ENCODE measurements at regions not wholly inside any gene's neighbourhood (a gene's known extent, or its start where the extent isn't known, plus 50 kb on each side); places are given as distances from the start of the nearest gene placed in this dataset.

DNA sequence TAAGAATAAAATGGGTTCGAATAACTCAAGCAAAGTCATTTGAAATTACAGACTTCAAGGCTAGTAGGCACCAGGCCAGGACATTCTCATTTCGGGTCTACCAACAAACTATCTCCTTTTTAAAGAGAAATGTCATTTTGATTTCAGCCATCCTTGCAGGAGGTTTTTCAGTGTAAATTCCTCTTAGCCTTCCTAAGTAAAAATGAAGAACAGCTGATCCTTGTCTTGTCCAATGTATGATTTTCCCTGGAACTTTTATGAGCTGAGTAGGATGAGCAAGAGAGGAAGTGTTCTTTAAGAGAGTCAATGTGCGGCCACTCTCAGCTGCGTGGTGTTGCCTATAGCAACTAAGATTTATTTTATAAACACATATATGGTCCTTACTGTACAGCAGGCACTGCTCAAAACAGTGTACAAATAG lies 110.1 kb downstream of the PLCE1 start:
- H3K79me2 ChIP-seq (ENCODE audit: control insufficient read depth in 1 of 2, insufficient read depth in 2 of 2, low read length in 2 of 2) = no peaks in the 10 kb centered on the region
- H3K79me1 ChIP-seq (ENCODE audit: low read depth, low read length) = no peaks in the 10 kb centered on the region
- H3K23ac ChIP-seq (ENCODE audit: insufficient read length) = no peak overlapping the region
- H4K8ac ChIP-seq (ENCODE audit: extremely low read depth, insufficient read depth, low read length) = no peak overlapping the region
- no peak overlapping the region for H2BK20ac ChIP-seq (ENCODE audit: low read length)
- ChIA-PET POLR2A (ENCODE audit: partially characterized antibody) (no interaction called here), CTCF (ENCODE audit: partially characterized antibody) (interaction anchor here (1.6 kb wide), 1 partner anchor 282 kb away, joined by 4 read pairs; no protein-coding TSS in a partner anchor)
- no peak overlapping the region for H3K14ac ChIP-seq (ENCODE audit: insufficient read length)
- H4K5ac ChIP-seq (ENCODE audit: insufficient read length, low read depth, low read length) = no peak overlapping the region
- H3K27ac ChIP-seq (ENCODE audit: low read depth, low read length) = no peak overlapping the region
- H3K27me3 ChIP-seq (replicated peaks in 1 of 4; ENCODE audit: control insufficient read depth in 3 of 4, extremely low read depth in 1 of 4, insufficient read depth in 3 of 4, low read length in 3 of 4) = no peaks in the 10 kb centered on the region
- H2AK5ac ChIP-seq (ENCODE audit: low read depth, low read length) = no peak overlapping the region
- no peak overlapping the region for H2BK5ac ChIP-seq (ENCODE audit: low read depth, low read length)
- H3K9ac ChIP-seq (replicated peaks in 1 of 4; ENCODE audit: extremely low read depth in 1 of 4, low read depth in 3 of 4, low read length in 3 of 4) = no peak overlapping the region
- H2BK120ac ChIP-seq (replicated peaks; ENCODE audit: low read depth, low read length) = no peak overlapping the region
- H2AFZ ChIP-seq (ENCODE audit: low read length) = no peak overlapping the region
- no peak overlapping the region for H3K56ac ChIP-seq (replicated peaks; ENCODE audit: insufficient read length, low read depth, low read length)
- no peak overlapping the region for H2BK15ac ChIP-seq (ENCODE audit: low read length)
- no peak overlapping the region for H3K4me2 ChIP-seq (ENCODE audit: insufficient read depth in 1 of 2, low read depth in 2 of 2, low read length in 2 of 2)
- no peaks in the 10 kb centered on the region for H3K9me3 ChIP-seq (ENCODE audit: insufficient read depth in 2 of 2, low read depth in 1 of 2, low read length in 1 of 2)
- FAIRE-seq = no peak
- no peaks in the 10 kb centered on the region for H3K4me1 ChIP-seq (replicated peaks in 1 of 4; ENCODE audit: control insufficient read depth in 3 of 4, insufficient read depth in 4 of 4, low read length in 3 of 4)
- no peak overlapping the region for H4K91ac ChIP-seq (replicated peaks; ENCODE audit: insufficient read length, low read length)
- no peak overlapping the region for H3K4ac ChIP-seq (replicated peaks; ENCODE audit: insufficient read length, low read depth, low read length)
- no peak overlapping the region for H2BK12ac ChIP-seq (ENCODE audit: low read depth, low read length)
- no peak overlapping the region for H3K4me3 ChIP-seq (ENCODE audit: extremely low read depth in 1 of 4, insufficient read depth in 2 of 4, low read depth in 3 of 4, low read length in 4 of 4)
- WGBS, 2 experiments (ENCODE audit: extremely low coverage in 1 of 2, insufficient coverage in 1 of 2, insufficient read length in 1 of 2, insufficient replicate concordance in 2 of 2, low coverage in 1 of 2, low lambda C conversion rate in 2 of 2, missing lambda C conversion rate in 1 of 2) = 94% methylated on average over 4 of the region's 4 CpGs; no CpG with 5 or more reads in 1 of the 2 experiments
- no peak overlapping the region for H3K18ac ChIP-seq (ENCODE audit: extremely low read depth, low read length)
- no peak for DNase-seq (ENCODE audit: low read depth in 1 of 2, low spot score in 2 of 2)
- H3K23me2 ChIP-seq (ENCODE audit: low read depth, low read length) = no peaks in the 10 kb centered on the region
- H3K36me3 ChIP-seq (ENCODE audit: control insufficient read depth in 2 of 4, insufficient read depth in 4 of 4, low read length in 3 of 4) = no peaks in the 10 kb centered on the region
- peaks cover 0 to 2% of the 10 kb centered on the region in 2 experiments for H4K20me1 ChIP-seq (replicated peaks in 1 of 2; ENCODE audit: control insufficient read depth in 1 of 2, insufficient read depth in 2 of 2, low read length in 2 of 2)
- TF ChIP-seq, protein P1, sequence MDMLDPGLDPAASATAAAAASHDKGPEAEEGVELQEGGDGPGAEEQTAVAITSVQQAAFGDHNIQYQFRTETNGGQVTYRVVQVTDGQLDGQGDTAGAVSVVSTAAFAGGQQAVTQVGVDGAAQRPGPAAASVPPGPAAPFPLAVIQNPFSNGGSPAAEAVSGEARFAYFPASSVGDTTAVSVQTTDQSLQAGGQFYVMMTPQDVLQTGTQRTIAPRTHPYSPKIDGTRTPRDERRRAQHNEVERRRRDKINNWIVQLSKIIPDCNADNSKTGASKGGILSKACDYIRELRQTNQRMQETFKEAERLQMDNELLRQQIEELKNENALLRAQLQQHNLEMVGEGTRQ (IDR thresholded peaks at IDR 0.05; ENCODE audit: low read length) = no peak
- TF ChIP-seq SIRT6 (IDR thresholded peaks at IDR 0.05; ENCODE audit: low read length) = no peak
- no peak for TF ChIP-seq RNF2 (IDR thresholded peaks at IDR 0.05; ENCODE audit: borderline replicate concordance, low read depth, low read length, missing control alignments, poor library complexity, severe bottlenecking)
- TF ChIP-seq EGR1 (IDR thresholded peaks at IDR 0.05; ENCODE audit: borderline replicate concordance, low read depth, low read length) = no peak
- TF ChIP-seq, protein P2, sequence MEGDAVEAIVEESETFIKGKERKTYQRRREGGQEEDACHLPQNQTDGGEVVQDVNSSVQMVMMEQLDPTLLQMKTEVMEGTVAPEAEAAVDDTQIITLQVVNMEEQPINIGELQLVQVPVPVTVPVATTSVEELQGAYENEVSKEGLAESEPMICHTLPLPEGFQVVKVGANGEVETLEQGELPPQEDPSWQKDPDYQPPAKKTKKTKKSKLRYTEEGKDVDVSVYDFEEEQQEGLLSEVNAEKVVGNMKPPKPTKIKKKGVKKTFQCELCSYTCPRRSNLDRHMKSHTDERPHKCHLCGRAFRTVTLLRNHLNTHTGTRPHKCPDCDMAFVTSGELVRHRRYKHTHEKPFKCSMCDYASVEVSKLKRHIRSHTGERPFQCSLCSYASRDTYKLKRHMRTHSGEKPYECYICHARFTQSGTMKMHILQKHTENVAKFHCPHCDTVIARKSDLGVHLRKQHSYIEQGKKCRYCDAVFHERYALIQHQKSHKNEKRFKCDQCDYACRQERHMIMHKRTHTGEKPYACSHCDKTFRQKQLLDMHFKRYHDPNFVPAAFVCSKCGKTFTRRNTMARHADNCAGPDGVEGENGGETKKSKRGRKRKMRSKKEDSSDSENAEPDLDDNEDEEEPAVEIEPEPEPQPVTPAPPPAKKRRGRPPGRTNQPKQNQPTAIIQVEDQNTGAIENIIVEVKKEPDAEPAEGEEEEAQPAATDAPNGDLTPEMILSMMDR (IDR thresholded peaks at IDR 0.05; ENCODE audit: control extremely low read depth in 1 of 3, insufficient read depth in 1 of 3, low read depth in 1 of 3, low read length in 3 of 3) = no peak
- no peak for TF ChIP-seq TEAD4 (IDR thresholded peaks at IDR 0.05; ENCODE audit: low read depth, low read length)
- TF ChIP-seq CEBPB (IDR thresholded peaks at IDR 0.05; ENCODE audit: low read depth, low read length) = no peak
- TF ChIP-seq, protein P3, sequence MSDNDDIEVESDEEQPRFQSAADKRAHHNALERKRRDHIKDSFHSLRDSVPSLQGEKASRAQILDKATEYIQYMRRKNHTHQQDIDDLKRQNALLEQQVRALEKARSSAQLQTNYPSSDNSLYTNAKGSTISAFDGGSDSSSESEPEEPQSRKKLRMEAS (IDR thresholded peaks at IDR 0.05) = no peak
- TF ChIP-seq POLR2A (IDR thresholded peaks at IDR 0.05; ENCODE audit: control extremely low read depth in 1 of 2, low read depth in 2 of 2, low read length in 2 of 2) = no peak
- TF ChIP-seq, protein P4, sequence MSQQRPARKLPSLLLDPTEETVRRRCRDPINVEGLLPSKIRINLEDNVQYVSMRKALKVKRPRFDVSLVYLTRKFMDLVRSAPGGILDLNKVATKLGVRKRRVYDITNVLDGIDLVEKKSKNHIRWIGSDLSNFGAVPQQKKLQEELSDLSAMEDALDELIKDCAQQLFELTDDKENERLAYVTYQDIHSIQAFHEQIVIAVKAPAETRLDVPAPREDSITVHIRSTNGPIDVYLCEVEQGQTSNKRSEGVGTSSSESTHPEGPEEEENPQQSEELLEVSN (IDR thresholded peaks at IDR 0.05) = no peak

Measured in H1 (cell line).